Ishikawa (cell line): ENCODE measurements at regions not wholly inside any gene's neighbourhood (a gene's known extent, or its start where the extent isn't known, plus 50 kb on each side); places are given as distances from the start of the nearest gene placed in this dataset.

Experiments
- EP300 ChIP-seq: IDR thresholded peaks from 2 replicates; pipeline ENCODE4 v1.6.1; 2012; ENCODE audit warnings: borderline replicate concordance
- RAD21 ChIP-seq: IDR thresholded peaks from 2 replicates; pipeline ENCODE4 v1.6.1; 2012; ENCODE audit warnings: low read depth
- TAF1 ChIP-seq: IDR thresholded peaks from 2 replicates; pipeline ENCODE4 v1.6.1; 2012; ENCODE audit warnings: low read depth, mild to moderate bottlenecking
- TF ChIP-seq, protein P1 (sequence below): IDR thresholded peaks from 2 replicates; pipeline ENCODE4 v1.6.1; 2012

DNA sequence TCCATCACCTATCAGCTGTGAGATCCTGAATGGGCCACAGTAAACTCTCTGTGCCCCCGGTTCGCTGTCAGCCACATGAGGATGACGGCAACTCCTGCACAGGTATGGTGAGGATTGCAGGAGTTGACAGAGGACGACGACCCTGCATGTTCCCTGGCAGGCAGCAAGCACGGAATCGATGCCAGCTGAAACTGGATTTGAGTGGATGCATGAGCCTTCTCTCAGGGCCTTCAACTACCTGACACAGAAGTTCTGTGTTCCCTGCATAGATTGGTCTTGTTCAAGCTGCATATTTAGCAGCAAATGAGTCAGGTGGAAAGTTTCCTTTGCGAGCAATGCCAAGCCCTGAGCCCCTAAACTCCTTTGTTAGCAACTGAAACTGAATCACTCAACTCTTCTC lies 69.6 kb upstream of the PTCH1 start:
- no peak for TF ChIP-seq EP300
- no peak for TF ChIP-seq TAF1
- TF ChIP-seq, protein P1, sequence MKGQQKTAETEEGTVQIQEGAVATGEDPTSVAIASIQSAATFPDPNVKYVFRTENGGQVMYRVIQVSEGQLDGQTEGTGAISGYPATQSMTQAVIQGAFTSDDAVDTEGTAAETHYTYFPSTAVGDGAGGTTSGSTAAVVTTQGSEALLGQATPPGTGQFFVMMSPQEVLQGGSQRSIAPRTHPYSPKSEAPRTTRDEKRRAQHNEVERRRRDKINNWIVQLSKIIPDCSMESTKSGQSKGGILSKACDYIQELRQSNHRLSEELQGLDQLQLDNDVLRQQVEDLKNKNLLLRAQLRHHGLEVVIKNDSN: no peak
- no peak for TF ChIP-seq RAD21
